ENCODE measurements at regions not wholly inside any gene's neighbourhood (a gene's known extent, or its start where the extent isn't known, plus 50 kb on each side); places are given as distances from the start of the nearest gene placed in this dataset.
"Not testable (repeated sequence)": the region's sequence is repeated elsewhere in the genome, so short reads cannot be mapped to it uniquely, and the experiment has no call there.

GRCh38 chr15:55126111-55126510 is 70.6 kb downstream of the RSL24D1 start:
- no peak for DNase-seq

- no peak for DNase-seq
These were observed 72.1 kb downstream of the RSL24D1 start for GRCh38 chr15:55124616-55125015.

DNA sequence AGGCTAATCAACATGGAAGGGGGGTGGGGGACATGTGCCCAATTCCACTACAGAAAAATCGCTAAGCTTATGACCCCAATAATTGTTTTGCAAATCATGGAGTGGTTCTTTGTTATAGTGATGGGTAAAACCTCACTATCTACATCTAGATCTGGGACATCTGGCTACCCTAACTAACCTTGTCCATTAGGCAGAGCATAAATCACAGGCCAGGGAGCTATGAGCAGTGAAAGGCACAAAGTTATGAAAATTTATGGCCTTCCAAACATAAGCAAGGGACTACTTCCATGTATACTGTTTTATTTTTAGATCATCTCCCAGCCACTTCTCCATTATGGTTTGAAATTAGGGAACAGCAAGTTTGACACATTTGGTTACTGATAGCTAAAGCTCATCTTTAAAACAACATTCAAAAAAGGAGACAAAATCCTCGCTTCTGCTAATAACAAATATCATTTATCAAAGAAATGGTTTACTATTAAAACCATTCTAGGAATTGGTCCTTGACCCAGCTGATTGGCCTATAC is 78.3 kb downstream of the RSL24D1 start:
- DNase-seq: no peak

DNA sequence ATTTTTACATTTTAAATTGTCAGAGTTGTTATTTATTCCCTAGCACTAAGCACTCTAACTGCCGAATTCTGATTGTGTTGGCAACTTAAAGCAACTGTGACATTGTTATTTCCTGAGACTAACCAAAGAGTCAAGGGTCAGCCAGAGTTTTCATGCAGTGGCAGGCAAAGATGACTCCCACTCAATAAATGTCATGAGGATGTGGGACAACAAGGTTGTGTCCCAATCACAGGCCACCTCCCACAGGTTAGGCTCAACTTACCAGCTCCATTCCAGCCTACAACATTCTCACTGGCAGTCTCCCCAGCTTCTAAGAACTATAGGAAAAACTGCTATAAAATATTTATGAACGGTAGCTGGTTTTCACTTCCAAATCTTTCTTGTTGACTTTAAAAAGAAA is 80.1 kb downstream of the RSL24D1 start:
- DNase-seq: no peak

DNA sequence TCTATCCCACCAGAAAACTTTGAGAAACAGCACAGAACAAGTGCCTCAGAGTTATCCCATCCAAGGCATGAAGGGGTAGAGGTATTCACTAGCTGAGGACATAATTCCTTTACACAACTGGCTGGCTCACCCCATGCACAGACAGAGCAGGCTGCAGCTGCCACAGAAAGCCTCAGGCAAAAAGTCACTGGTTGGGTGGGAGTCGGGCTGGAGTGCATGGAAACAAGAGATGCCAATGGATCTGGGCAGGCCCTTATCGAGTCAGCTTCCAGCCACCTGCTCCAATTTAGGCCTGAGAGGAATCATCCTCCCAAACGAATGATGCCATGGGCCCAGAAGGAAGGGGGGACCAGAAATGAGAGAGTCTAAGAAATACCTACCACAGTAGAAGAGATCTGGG is 83.0 kb downstream of the RSL24D1 start:
- no peak for DNase-seq

GRCh38 chr15:55112706-55113105 is 84.0 kb downstream of the RSL24D1 start:
- no peak for DNase-seq

GRCh38 chr15:55110446-55110845 is 86.3 kb downstream of the RSL24D1 start:
- DNase-seq: no peak

- peak; percentile 32 to 47 for DNase-seq
These were observed 87.8 kb downstream of the RSL24D1 start for GRCh38 chr15:55108858-55109518.

DNA sequence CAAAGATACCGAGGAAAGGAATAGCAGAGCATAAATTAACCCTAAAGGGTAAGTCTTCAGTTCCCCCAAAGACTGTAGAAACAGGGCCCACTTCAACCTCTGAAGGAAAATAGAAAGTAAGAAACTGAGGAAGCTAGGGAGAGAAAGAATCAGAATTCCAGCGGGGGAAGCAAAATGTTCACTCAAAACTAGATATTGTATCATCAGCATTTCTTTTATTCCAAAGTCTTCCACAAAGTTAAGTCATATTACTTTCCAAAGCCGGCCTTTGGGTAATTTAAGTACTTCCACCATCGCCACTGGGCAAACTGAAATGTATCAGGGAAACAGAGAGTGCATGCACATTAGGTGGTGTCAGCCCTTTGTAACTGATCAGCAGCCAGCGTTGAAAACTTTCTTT is 88.3 kb downstream of the RSL24D1 start:
- DNase-seq: no peak

DNA sequence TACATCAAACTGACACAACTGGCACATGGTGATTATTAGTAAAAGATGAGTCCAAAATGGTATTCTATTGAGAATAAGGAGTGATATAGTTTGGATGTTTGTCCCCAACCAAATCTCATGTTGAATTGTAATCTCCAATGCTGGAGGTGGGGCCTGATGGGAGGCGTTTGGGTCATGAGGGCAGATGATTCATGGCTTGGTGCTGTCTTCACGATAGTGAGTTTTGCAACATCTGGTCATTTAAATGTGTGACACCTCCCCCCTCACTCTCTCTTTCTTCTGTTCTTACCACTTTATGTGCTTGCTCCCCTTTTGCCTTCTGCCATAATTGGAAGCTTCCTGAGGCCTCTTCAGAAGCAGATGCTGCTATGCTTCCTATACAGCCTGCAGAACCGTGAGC is 90.6 kb downstream of the RSL24D1 start:
- DNase-seq: no peak

DNA sequence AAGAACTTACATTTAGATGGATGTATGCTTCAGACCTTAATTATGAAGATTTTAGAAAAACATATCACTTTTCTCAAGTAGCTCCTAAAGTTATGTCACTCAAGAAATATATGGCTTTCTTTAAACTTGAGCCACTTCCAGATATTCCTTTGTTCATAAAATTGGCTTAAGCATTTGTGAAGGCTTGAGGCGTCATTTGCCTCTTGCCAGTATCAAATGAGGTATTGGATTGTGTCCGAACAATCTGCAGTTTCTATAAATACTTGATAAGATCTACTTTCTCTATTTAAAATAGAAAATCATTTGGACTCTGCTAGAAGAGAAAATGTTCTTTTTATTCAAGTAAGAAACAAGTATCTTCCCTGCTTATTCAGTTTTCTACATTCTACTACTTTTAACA is 102.6 kb downstream of the RSL24D1 start:
- DNase-seq: no peak

GRCh38 chr15:55088207-55088606 is 108.5 kb downstream of the RSL24D1 start:
- no peak for DNase-seq

- DNase-seq: no peak
These were observed 112.1 kb downstream of the RSL24D1 start for GRCh38 chr15:55084673-55085072.

DNA sequence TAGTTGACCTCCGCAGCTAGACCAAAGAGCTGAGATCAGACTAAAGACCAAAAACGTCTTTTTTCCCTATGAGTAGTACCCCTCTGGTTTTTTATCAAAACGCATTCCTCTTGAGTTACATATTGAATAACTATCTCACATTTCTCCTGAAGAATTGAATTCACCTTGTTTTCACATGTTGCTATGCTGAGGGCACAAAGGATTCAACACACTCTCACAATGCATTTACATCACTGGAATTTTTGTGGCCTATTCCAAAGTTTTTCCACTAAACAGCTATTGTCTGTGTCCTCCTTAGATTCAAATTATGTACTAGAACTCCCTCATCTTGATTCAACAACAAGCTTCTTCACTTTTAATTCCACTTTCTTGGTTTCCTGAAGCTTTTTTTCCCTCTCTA is 112.5 kb downstream of the RSL24D1 start:
- no peak for DNase-seq

GRCh38 chr15:55077052-55077451 is 119.7 kb downstream of the RSL24D1 start:
- DNase-seq: peak in 1 of 2 donors; percentile 39

DNA sequence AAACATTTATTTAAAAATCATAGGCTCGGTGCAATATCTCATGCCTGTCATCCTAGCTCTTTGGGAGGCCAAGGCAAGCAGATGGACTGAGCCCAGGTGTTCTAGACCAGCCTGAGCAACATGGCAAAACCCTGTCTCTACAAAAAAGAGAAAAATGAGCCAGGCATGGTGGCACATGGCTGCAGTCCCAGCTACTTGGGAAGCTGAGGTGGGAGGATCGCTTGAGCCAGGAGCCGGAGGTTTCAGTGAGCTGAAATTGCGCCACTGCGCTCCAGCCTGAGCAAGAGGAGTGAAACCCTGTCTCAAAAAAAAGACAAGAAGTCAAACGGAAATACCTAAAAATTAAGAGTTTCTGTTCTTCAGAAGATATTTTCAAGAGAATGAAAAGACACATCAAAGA is 122.3 kb downstream of the RSL24D1 start:
- no peak for DNase-seq

GRCh38 chr15:55063970-55064369 is 132.8 kb downstream of the RSL24D1 start:
- DNase-seq: not testable (repeated sequence)

DNA sequence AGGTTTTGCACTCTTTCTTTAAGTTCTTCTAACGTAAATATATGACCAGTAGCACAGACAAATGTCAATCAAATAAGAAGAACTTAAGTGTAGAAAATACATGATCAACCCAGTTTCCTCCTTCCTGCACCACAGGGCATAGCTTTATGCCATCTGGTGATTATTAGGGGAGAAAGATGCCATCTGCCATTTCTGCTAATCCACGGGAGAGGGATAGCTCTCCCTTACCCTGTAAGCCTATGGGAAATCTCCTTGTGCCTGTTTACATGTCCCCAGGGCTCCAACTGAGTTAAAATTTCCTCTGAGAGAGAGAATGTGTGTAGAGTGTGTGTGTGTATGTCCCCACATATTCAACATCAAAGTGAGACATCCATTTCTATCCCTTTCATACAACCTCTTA is 135.9 kb downstream of the RSL24D1 start:
- DNase-seq: no peak

DNA sequence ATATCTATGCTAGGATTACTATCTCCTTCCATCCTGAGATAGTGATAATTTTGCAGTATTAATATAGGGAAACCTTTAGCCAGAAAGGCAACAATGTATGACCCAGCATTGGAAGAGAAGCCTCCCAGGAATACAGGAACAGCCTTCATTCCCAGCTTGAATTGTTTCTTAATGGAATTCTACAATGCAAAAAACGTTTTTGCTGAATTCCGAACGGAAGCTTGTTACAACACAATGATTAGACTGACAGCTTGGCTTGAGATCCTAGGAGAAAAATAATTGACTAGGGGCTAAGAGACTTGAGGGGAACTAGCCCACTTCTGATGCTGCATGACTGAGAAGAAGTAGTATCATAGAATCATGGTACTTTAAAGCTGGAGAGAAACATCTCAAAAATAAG is 140.2 kb downstream of the RSL24D1 start:
- no peak for DNase-seq

DNA sequence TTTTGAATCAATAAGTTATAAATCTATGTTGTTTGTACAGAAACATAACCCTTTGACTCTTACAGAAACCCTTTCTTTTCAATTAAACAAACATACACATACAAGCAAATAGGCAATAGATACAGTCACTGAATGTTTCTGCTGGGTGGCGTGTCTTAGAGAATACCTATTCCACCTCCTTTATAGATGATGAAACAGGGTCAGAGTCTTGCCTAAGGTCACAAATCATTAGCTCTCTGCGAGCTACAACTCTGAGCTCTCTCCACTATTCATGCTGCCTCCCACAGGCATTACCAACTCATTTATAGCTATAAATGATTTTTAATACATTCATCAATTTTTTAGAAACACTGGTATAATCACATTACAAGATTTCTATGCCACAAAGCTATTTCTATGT is 152.6 kb downstream of the RSL24D1 start:
- DNase-seq: no peak

DNA sequence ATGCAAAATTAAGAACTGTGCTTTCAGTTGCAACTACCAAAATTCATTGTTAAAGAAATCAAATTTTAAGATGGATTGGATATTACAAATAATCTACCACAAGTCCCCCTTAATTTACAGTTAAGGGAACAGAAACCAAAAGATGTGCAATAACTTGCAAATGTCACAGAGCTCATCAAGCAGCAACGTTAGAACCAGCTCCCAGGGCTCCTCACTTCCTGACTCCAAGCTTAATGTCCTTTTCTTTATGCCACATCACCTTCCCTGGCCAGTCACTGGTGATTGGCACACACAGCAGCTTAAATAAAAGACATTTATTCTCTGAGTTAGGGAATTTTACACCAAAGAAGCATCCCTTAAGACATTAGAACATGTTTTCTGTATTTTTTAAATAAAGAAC is 159.7 kb downstream of the RSL24D1 start:
- DNase-seq: no peak

DNA sequence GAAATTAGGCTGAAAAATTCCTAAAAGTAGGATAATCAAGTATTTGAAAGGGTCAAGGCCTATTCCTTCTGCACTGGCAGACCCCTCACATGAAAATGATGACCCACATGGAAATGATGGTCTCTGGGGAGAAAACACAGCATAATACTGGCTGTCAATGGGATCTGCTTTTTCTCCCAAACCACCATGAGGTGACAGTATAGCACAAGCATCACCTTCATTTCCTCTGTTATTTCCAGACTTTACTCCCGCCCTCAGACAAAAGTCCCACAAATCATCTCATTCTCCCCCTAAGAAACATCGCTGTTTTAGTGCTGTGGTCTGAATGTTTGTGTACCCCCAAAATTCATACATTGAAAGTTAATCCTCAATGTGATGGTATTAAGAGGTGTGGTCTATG is 161.0 kb downstream of the RSL24D1 start:
- DNase-seq: no peak

GRCh38 chr15:55033574-55033973 is 163.2 kb downstream of the RSL24D1 start:
- no peak for DNase-seq

DNA sequence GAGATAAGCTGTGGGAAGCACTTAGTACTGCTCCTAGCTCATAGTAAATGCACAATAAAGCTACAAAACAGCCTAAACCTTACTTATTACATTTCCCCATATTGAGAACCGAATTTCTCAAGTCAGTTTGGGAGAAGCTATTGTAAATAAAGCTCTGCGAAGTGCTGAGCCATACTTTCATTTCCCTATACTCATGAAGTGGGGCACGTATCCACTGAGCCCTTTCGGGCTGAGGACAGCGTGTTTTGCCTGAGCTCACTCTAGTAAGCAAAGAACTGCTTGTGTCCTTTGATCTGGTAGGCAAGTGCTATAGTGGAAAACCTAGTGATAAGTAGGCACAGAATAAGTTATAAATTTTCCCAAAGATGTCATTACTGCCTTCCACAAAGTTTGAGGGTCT is 165.0 kb downstream of the RSL24D1 start:
- DNase-seq: no peak

- no peak for DNase-seq
These were observed 170.4 kb downstream of the RSL24D1 start for GRCh38 chr15:55026381-55026780.
